Transverse colon (tissue), 4 donors: ENCODE measurements at regions not wholly inside any gene's neighbourhood (a gene's known extent, or its start where the extent isn't known, plus 50 kb on each side); places are given as distances from the start of the nearest gene placed in this dataset.
"Not testable (repeated sequence)": the region's sequence is repeated elsewhere in the genome, so short reads cannot be mapped to it uniquely, and the experiment has no call there.

Experiments used
- DNase-seq: peaks from one replicate; pipeline ENCODE4 v3.0.0-alpha.2; 2019
- H3K27ac ChIP-seq, 4 donors: fragments of 200-600 bp; sonication (generic); 2 replicates each; pipeline ENCODE4 v1.5.1; 2016 to 2018; ENCODE audit warnings: inconsistent platforms in 4 of 4
- H3K27me3 ChIP-seq: fragments of 200-600 bp; sonication (generic); 2 replicates; pipeline ENCODE4 v1.5.1; 2017; ENCODE audit warnings: inconsistent platforms
- H3K36me3 ChIP-seq, 4 donors: fragments of 200-600 bp; sonication (generic); 2 replicates each; pipeline ENCODE4 v1.5.1; 2017 to 2019; ENCODE audit warnings: inconsistent platforms in 4 of 4
- H3K4me1 ChIP-seq, 4 donors: fragments of 200-600 bp; sonication (generic); 2 replicates each; pipeline ENCODE4 v1.5.1; 2017 to 2020; ENCODE audit warnings: inconsistent platforms in 4 of 4
- H3K4me3 ChIP-seq, 4 donors: fragments of 200-600 bp; sonication (generic); 1 replicate in 1 of 4; 2 replicates in 3 of 4; pipeline versions ENCODE4 v1.5.1 to v1.6.1; 2017 to 2019; ENCODE audit warnings: inconsistent platforms in 4 of 4
- H3K9me3 ChIP-seq, 2 donors: fragments of 200-600 bp; sonication (generic); 2 replicates each; pipeline ENCODE4 v1.5.1; 2017 to 2019; ENCODE audit warnings: inconsistent platforms in 2 of 2
- CTCF ChIP-seq, 5 experiments: fragments of 200-600 bp in 3 of 5; fragments of 450-650 bp in 2 of 5; sonication (generic) in 3 of 5; IDR thresholded peaks; 1 replicate in 2 of 5; 2 replicates in 3 of 5; pipeline ENCODE4 v1.5.1; 2016 to 2017; ENCODE audit warnings: antibody characterized with exemption in 5 of 5, inconsistent platforms in 3 of 5, mild to moderate bottlenecking in 2 of 5, moderate library complexity in 1 of 5
- EP300 ChIP-seq: sonication (generic); formaldehyde crosslinking; IDR thresholded peaks from one replicate; pipeline ENCODE4 v1.6.1; 2017; ENCODE audit warnings: antibody characterized with exemption, low read depth
- POLR2A ChIP-seq: fragments of 450-650 bp; IDR thresholded peaks from one replicate; pipeline ENCODE4 v1.6.1; 2016; ENCODE audit warnings: antibody characterized with exemption, mild to moderate bottlenecking, moderate library complexity
- POLR2AphosphoS5 ChIP-seq, 3 donors: sonication (generic); formaldehyde crosslinking; IDR thresholded peaks; one replicate each; pipeline ENCODE4 v1.6.1; 2016; ENCODE audit warnings: antibody characterized with exemption in 3 of 3
- WGBS, 2 donors: methylation state at CpG; one replicate each; pipeline ENCODE4 v1.1.5; 2018; ENCODE audit warnings: low coverage in 1 of 2; 5-methylcytosine and 5-hydroxymethylcytosine counted together
- in situ Hi-C, 4 donors: fragments of 200-750 bp; cut with MboI; loops; one replicate each; pipeline versions ENCODE4 v1.15.0 to v1.15.1; 2017; ENCODE audit warnings: low sequenced_read_pairs in 3 of 4, low pct_ligation_motif_present in 1 of 4, low pct_unique_long_range_greater_than_20kb in 1 of 4
- intact Hi-C: fragments of 100-400 bp; cut with DNase I; formaldehyde crosslinking; loops from one replicate; pipeline ENCODE4 v1.15.1; 2023; ENCODE audit warnings: low total_unique reads

DNA sequence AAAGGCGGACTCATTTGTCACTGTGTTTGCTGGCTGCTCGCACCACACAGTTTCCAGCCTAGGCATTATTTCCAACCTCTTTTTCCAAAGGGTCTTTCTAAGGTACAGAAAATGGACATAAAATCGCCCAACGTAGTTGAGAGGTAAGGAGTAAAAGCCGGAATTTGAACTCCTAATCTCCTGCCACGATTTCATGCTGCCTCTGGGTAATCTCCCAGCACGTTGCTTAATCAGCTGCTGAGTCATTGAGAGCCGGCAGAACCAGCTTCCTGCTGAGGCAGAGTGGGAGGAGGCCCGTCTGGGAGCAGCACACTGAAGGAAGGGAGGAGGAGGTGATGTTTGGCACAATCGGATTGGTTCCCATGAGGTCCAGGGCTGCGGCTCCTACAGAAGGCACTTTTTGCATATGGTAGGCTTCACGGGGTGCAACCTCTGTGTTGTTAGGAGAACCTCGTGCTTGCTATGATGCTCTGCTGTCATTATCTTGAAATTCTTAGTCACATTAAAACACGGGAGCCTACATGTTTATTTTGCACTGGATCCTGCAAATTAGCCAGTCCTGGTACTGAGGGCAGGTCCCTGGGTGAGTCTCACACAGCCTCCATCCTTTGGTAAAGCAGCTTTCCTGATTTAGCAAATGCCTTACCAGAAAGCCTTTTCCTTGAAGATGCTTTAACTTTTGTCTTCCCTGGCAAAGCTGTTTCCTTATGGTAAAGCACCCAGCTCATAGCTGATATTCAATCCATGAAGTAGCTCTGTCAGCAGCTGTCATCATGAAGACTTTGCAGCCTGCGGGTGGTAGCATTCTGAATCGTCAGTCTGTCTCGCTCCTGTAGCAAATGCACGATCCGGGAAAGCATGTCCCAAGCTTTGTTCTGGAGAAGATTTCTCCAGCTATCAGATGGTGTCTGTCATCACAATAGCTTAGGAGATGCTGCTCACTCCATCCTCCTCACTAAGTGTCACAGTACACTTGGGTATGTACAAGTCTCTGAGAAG is 191.6 kb upstream of the MSX2 start:
- Histone ChIP-seq H3K4me1 (peaks cover 0 to 9% (median 5%) of the 10 kb centered on the region in 4 donors), H3K36me3 (no peaks in the 10 kb centered on the region), H3K9me3 (no peaks in the 10 kb centered on the region), H3K27ac (no peak overlapping the region), H3K27me3 (no peaks in the 10 kb centered on the region), H3K4me3 (no peak overlapping the region)
- 31 to 67% methylated on average over 3 to 18 of the region's 19 CpGs for WGBS, 2 donors
- DNase-seq = peak; percentile 77
- in situ Hi-C loops = no loop called here
- TF ChIP-seq POLR2AphosphoS5 (IDR thresholded peaks at IDR 0.05) (no peak), CTCF (IDR thresholded peaks at IDR 0.05) (no peak), POLR2A (no peak)
- intact Hi-C loops = no loop called here

GRCh38 chr5:174533751-174534241 is 190.6 kb upstream of the MSX2 start:
- intact Hi-C loops (no loop called here), in situ Hi-C loops (no loop called here)
- no peaks in the 10 kb centered on the region for H3K9me3 ChIP-seq
- H3K4me3 ChIP-seq = no peak overlapping the region
- no peak for DNase-seq
- no peak overlapping the region for H3K27ac ChIP-seq
- WGBS, 2 donors = 20 to 50% methylated on average over 1 to 5 of the region's 5 CpGs
- H3K27me3 ChIP-seq = no peaks in the 10 kb centered on the region
- H3K4me1 ChIP-seq = peaks cover 0 to 9% (median 5%) of the 10 kb centered on the region in 4 donors
- no peak for TF ChIP-seq POLR2AphosphoS5 (IDR thresholded peaks at IDR 0.05)
- no peak for TF ChIP-seq CTCF (IDR thresholded peaks at IDR 0.05)
- no peak for TF ChIP-seq POLR2A
- no peak for TF ChIP-seq EP300
- H3K36me3 ChIP-seq = no peaks in the 10 kb centered on the region

GRCh38 chr5:174535669-174536068 is 188.7 kb upstream of the MSX2 start:
- TF ChIP-seq EP300 (no peak), POLR2AphosphoS5 (IDR thresholded peaks at IDR 0.05) (no peak), POLR2A (no peak), CTCF (IDR thresholded peaks at IDR 0.05) (no peak)
- no peak overlapping the region for H3K4me3 ChIP-seq
- no peaks in the 10 kb centered on the region for H3K36me3 ChIP-seq
- no peaks in the 10 kb centered on the region for H3K9me3 ChIP-seq
- H3K27ac ChIP-seq = no peak overlapping the region
- H3K4me1 ChIP-seq = peaks cover 0 to 9% (median 5%) of the 10 kb centered on the region in 4 donors
- intact Hi-C loops = no loop called here
- in situ Hi-C loops = no loop called here
- no peaks in the 10 kb centered on the region for H3K27me3 ChIP-seq
- WGBS, 2 donors = 69 to 88% methylated on average over 3 of the region's 3 CpGs
- no peak for DNase-seq

DNA sequence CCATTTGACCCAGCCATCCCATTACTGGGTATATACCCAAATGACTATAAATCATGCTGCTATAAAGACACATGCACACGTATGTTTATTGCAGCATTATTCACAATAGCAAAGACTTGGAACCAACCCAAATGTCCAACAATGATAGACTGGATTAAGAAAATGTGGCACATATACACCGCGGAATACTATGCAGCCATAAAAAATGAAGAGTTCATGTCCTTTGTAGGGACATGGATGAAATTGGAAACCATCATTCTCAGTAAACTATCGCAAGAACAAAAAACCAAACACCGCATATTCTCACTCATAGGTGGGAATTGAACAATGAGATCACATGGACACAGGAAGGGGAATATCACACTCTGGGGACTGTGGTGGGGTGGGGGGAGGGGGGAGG is 184.6 kb upstream of the MSX2 start:
- H3K4me1 ChIP-seq, intact Hi-C loops, H3K27ac ChIP-seq, H3K9me3 ChIP-seq, H3K27me3 ChIP-seq, DNase-seq, H3K4me3 ChIP-seq, H3K36me3 ChIP-seq, in situ Hi-C loops: not testable (repeated sequence)
- 91% methylated on average over 4 of the region's 5 CpGs; no CpG with 5 or more reads in 1 of the 2 donors for WGBS, 2 donors
